ENCODE measurements at regions not wholly inside any gene's neighbourhood (a gene's known extent, or its start where the extent isn't known, plus 50 kb on each side); places are given as distances from the start of the nearest gene placed in this dataset.

DNA sequence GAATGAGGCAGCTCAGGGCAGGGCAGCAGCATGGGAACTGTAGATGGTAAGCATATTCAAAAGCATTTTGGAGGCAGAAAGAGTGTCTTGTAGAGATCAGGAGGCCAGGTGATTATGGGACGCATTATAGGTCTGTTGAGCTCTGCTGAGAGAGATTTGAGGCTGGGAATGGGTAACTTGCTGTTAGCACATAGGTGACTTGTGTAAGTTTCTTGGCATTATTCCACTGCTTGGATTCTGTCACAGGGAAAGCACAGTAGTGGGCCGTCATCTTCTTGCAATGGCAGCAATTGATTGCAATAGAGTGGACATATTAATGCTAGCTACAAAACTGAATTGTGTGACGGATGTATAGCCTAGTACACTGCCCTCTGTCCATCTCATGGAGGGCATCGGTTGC lies 434.3 kb upstream of the IGFBP3 start:
- no peaks in the 10 kb centered on the region for H3K9me3 Mint-ChIP-seq
- peaks cover 2% of the 10 kb centered on the region; the same call in 1 of the 2 replicates for H3K27me3 Mint-ChIP-seq (ENCODE audit: insufficient read depth)
- no peak for DNase-seq
- peaks cover 23% of the 10 kb centered on the region for H3K4me1 Mint-ChIP-seq (ENCODE audit: low read depth)
- no peaks in the 10 kb centered on the region for H3K36me3 Mint-ChIP-seq (ENCODE audit: low read depth)
- no peak overlapping the region for H3K4me3 Mint-ChIP-seq
- no peak overlapping the region for H3K27ac Mint-ChIP-seq
- TF ChIP-seq, protein P1, sequence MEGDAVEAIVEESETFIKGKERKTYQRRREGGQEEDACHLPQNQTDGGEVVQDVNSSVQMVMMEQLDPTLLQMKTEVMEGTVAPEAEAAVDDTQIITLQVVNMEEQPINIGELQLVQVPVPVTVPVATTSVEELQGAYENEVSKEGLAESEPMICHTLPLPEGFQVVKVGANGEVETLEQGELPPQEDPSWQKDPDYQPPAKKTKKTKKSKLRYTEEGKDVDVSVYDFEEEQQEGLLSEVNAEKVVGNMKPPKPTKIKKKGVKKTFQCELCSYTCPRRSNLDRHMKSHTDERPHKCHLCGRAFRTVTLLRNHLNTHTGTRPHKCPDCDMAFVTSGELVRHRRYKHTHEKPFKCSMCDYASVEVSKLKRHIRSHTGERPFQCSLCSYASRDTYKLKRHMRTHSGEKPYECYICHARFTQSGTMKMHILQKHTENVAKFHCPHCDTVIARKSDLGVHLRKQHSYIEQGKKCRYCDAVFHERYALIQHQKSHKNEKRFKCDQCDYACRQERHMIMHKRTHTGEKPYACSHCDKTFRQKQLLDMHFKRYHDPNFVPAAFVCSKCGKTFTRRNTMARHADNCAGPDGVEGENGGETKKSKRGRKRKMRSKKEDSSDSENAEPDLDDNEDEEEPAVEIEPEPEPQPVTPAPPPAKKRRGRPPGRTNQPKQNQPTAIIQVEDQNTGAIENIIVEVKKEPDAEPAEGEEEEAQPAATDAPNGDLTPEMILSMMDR (IDR thresholded peaks at IDR 0.05): no peak

DNA sequence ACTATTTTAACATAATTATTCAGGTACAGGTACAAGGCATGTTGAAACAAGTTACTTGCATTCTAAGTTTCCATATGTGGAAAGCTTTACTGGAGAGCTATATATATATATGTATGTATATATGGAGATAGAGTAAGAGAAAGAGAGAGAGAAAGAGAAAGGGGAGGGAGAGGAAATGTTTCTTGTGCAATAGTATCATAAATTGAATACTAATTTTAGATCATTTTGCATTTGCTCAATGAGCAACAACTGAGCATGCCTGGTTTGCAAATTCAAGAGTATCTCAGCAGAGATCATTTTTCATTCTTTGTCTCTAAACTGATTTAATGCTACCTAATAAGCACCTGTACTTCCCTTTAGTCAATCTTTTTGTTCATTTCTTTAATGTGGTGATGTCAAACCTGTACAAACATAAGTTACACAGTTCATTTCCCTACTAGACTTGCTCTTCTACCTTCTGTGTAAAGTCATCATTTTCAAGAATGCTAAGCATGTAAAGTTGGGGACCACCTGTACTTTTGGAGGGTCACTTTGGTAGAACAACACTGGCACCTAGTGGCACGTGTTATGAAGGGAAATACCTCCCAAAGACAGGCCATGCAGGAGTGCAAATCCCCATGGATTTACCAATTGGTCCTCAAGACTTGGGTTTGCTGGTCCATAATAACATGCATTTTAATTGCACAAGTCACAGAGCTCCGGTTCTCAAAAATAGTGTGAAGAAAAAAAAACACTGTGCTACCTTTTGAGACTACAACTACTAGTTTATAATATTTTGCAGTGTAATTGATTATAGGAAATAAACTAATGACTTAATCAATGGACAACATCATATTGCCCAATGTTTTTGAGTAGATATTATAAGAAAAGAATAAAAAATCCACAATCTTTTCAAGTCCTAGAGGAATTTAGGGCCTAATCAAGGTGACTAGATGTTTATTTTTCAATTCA lies 431.2 kb upstream of the IGFBP3 start:
- H3K4me3 Mint-ChIP-seq: no peak overlapping the region
- H3K27ac Mint-ChIP-seq: no peak overlapping the region
- H3K4me1 Mint-ChIP-seq (ENCODE audit: low read depth): peaks cover 36% of the 10 kb centered on the region
- TF ChIP-seq, protein P1 (IDR thresholded peaks at IDR 0.05): peak; percentile 92
- H3K9me3 Mint-ChIP-seq: no peaks in the 10 kb centered on the region
- peak; percentile 41 for DNase-seq
- peaks cover 2% of the 10 kb centered on the region; the same call in 1 of the 2 replicates for H3K27me3 Mint-ChIP-seq (ENCODE audit: insufficient read depth)
- no peaks in the 10 kb centered on the region for H3K36me3 Mint-ChIP-seq (ENCODE audit: low read depth)

DNA sequence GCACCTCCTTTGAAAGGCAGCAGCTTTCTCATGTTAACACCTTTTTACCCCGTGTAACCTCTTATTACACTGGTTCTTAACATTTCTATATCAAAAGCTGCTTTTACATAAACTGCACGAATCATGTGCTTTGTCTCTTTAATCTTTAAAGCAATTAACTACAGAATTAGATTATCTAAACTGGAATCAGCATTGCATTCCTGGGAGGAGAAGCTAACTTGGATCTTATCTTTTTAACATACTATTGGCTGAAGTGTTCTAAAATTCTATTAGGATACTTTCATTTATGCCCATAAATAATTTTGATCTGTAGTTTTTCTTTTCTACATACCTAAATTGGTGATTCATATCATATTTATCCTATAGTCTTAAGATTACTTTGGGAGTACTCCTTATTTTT lies 428.4 kb upstream of the IGFBP3 start:
- H3K9me3 Mint-ChIP-seq: no peaks in the 10 kb centered on the region
- peaks cover 51% of the 10 kb centered on the region for H3K4me1 Mint-ChIP-seq (ENCODE audit: low read depth)
- DNase-seq: peak; percentile 19
- H3K36me3 Mint-ChIP-seq (ENCODE audit: low read depth): peaks cover 3% of the 10 kb centered on the region; the same call in 1 of the 2 replicates
- H3K27ac Mint-ChIP-seq: peak overlapping the region; percentile 11; the same call in 1 of the 2 replicates
- TF ChIP-seq, protein P1 (IDR thresholded peaks at IDR 0.05): no peak
- H3K27me3 Mint-ChIP-seq (ENCODE audit: insufficient read depth): peaks cover 2% of the 10 kb centered on the region; the same call in 1 of the 2 replicates
- H3K4me3 Mint-ChIP-seq: peak overlapping the region; percentile 11; the same call in 1 of the 2 replicates

DNA sequence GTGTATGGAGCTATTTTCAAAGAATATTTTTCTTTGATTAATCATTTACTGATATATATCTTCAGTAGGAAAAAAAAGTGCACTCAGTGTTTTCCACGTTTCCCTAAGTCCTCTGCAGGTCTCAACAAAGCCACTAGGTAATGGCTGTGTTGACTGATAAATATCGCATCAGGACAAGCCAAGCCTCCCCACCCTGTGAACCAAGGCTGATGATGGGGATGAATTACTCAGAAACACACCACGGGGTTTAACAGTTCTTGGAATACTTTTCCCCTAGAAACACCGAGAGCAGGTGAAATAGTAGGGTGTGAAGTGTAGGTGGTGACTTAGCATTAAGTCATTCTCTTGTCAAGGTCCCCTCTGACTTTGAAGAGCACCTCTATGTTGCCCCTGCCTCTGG lies 423.5 kb upstream of the IGFBP3 start:
- TF ChIP-seq, protein P1 (IDR thresholded peaks at IDR 0.05): no peak
- Mint-ChIP-seq H3K4me1 (ENCODE audit: low read depth) (peaks cover 20% of the 10 kb centered on the region), H3K27ac (no peak overlapping the region), H3K36me3 (ENCODE audit: low read depth) (peaks cover 9% of the 10 kb centered on the region), H3K4me3 (no peak overlapping the region), H3K9me3 (no peaks in the 10 kb centered on the region), H3K27me3 (ENCODE audit: insufficient read depth) (no peaks in the 10 kb centered on the region)
- no peak for DNase-seq

DNA sequence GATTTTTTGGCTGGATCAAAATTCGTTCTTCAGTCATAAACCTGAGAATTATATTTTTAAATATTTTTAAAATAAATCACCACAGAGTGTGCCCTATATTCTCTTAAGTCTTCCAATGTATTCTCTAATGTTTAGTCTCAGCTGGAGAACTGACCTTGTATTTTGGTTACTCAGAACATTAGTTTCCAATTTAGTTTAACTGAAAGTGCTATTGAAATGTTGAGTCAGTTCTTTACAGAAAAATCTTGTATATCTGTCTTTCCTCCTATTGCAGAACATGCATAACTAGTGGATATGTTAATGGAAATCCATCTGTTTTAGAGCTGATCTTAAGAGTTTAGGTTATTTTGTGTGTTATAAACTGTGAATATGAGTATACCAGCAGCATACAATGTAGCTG lies 422.7 kb upstream of the IGFBP3 start:
- H3K4me1 Mint-ChIP-seq (ENCODE audit: low read depth): peaks cover 15% of the 10 kb centered on the region
- TF ChIP-seq, protein P1 (IDR thresholded peaks at IDR 0.05): no peak
- no peaks in the 10 kb centered on the region for H3K27me3 Mint-ChIP-seq (ENCODE audit: insufficient read depth)
- peaks cover 14% of the 10 kb centered on the region for H3K36me3 Mint-ChIP-seq (ENCODE audit: low read depth)
- DNase-seq: no peak
- H3K9me3 Mint-ChIP-seq: no peaks in the 10 kb centered on the region
- no peak overlapping the region for H3K27ac Mint-ChIP-seq
- no peak overlapping the region for H3K4me3 Mint-ChIP-seq
